ENCODE measurements at regions not wholly inside any gene's neighbourhood (a gene's known extent, or its start where the extent isn't known, plus 50 kb on each side); places are given as distances from the start of the nearest gene placed in this dataset.
"Not testable (repeated sequence)": the region's sequence is repeated elsewhere in the genome, so short reads cannot be mapped to it uniquely, and the experiment has no call there.

- H3K4me3 Mint-ChIP-seq; H3K27me3 Mint-ChIP-seq (ENCODE audit: insufficient read depth); DNase-seq; H3K4me1 Mint-ChIP-seq (ENCODE audit: low read depth); H3K36me3 Mint-ChIP-seq (ENCODE audit: low read depth); H3K27ac Mint-ChIP-seq: not testable (repeated sequence)
- H3K9me3 Mint-ChIP-seq, result peaks cover 12% of the 10 kb centered on the region
Observed at GRCh38 chr9:65392611-65393010, 107.6 kb upstream of the FOXD4L5 start.

GRCh38 chr9:65389710-65390109 lies 104.7 kb upstream of the FOXD4L5 start:
- peaks cover 34% of the 10 kb centered on the region for H3K9me3 Mint-ChIP-seq
- not testable (repeated sequence) for H3K27ac Mint-ChIP-seq; H3K36me3 Mint-ChIP-seq (ENCODE audit: low read depth); DNase-seq; H3K4me3 Mint-ChIP-seq; H3K27me3 Mint-ChIP-seq (ENCODE audit: insufficient read depth); H3K4me1 Mint-ChIP-seq (ENCODE audit: low read depth)

- DNase-seq; H3K27ac Mint-ChIP-seq; H3K4me1 Mint-ChIP-seq (ENCODE audit: low read depth); H3K27me3 Mint-ChIP-seq (ENCODE audit: insufficient read depth); H3K4me3 Mint-ChIP-seq; H3K36me3 Mint-ChIP-seq (ENCODE audit: low read depth): not testable (repeated sequence)
- peaks cover 35% of the 10 kb centered on the region for H3K9me3 Mint-ChIP-seq
Observed at GRCh38 chr9:65389216-65389615, 104.2 kb upstream of the FOXD4L5 start.

- DNase-seq, result peak; percentile 63
- H3K36me3 Mint-ChIP-seq (ENCODE audit: low read depth); H3K4me1 Mint-ChIP-seq (ENCODE audit: low read depth); H3K27ac Mint-ChIP-seq; H3K27me3 Mint-ChIP-seq (ENCODE audit: insufficient read depth); H3K4me3 Mint-ChIP-seq: not testable (repeated sequence)
- peaks cover 42% of the 10 kb centered on the region for H3K9me3 Mint-ChIP-seq
Observed at GRCh38 chr9:65386699-65387098, 101.7 kb upstream of the FOXD4L5 start.

GRCh38 chr9:65386191-65386590 lies 101.2 kb upstream of the FOXD4L5 start:
- not testable (repeated sequence) for DNase-seq; H3K27ac Mint-ChIP-seq; H3K27me3 Mint-ChIP-seq (ENCODE audit: insufficient read depth); H3K4me1 Mint-ChIP-seq (ENCODE audit: low read depth); H3K36me3 Mint-ChIP-seq (ENCODE audit: low read depth); H3K4me3 Mint-ChIP-seq
- H3K9me3 Mint-ChIP-seq, result peaks cover 41% of the 10 kb centered on the region

- not testable (repeated sequence) for H3K36me3 Mint-ChIP-seq (ENCODE audit: low read depth); DNase-seq; H3K27me3 Mint-ChIP-seq (ENCODE audit: insufficient read depth); H3K4me3 Mint-ChIP-seq; H3K27ac Mint-ChIP-seq; H3K4me1 Mint-ChIP-seq (ENCODE audit: low read depth)
- peaks cover 35% of the 10 kb centered on the region for H3K9me3 Mint-ChIP-seq
Observed at GRCh38 chr9:65385655-65386024, 100.6 kb upstream of the FOXD4L5 start.

GRCh38 chr9:65384759-65385654 lies 100.0 kb upstream of the FOXD4L5 start:
- H3K27ac Mint-ChIP-seq; H3K27me3 Mint-ChIP-seq (ENCODE audit: insufficient read depth); H3K4me3 Mint-ChIP-seq; H3K4me1 Mint-ChIP-seq (ENCODE audit: low read depth); H3K36me3 Mint-ChIP-seq (ENCODE audit: low read depth); DNase-seq: not testable (repeated sequence)
- peaks cover 35% of the 10 kb centered on the region for H3K9me3 Mint-ChIP-seq

GRCh38 chr9:65384066-65384465 lies 99.1 kb upstream of the FOXD4L5 start:
- H3K27me3 Mint-ChIP-seq (ENCODE audit: insufficient read depth); H3K4me3 Mint-ChIP-seq; H3K36me3 Mint-ChIP-seq (ENCODE audit: low read depth); DNase-seq; H3K4me1 Mint-ChIP-seq (ENCODE audit: low read depth); H3K27ac Mint-ChIP-seq: not testable (repeated sequence)
- peaks cover 31% of the 10 kb centered on the region for H3K9me3 Mint-ChIP-seq

- H3K9me3 Mint-ChIP-seq, result peaks cover 31% of the 10 kb centered on the region
- not testable (repeated sequence) for H3K4me1 Mint-ChIP-seq (ENCODE audit: low read depth); H3K27me3 Mint-ChIP-seq (ENCODE audit: insufficient read depth); DNase-seq; H3K36me3 Mint-ChIP-seq (ENCODE audit: low read depth); H3K27ac Mint-ChIP-seq; H3K4me3 Mint-ChIP-seq
Observed at GRCh38 chr9:65383646-65384045, 98.6 kb upstream of the FOXD4L5 start.

GRCh38 chr9:65382701-65383318 lies 97.8 kb upstream of the FOXD4L5 start:
- peaks cover 31% of the 10 kb centered on the region for H3K9me3 Mint-ChIP-seq
- DNase-seq; H3K27ac Mint-ChIP-seq; H3K27me3 Mint-ChIP-seq (ENCODE audit: insufficient read depth); H3K36me3 Mint-ChIP-seq (ENCODE audit: low read depth); H3K4me3 Mint-ChIP-seq; H3K4me1 Mint-ChIP-seq (ENCODE audit: low read depth): not testable (repeated sequence)
